HG03432 (cell line): ENCODE measurements at regions not wholly inside any gene's neighbourhood (a gene's known extent, or its start where the extent isn't known, plus 50 kb on each side); places are given as distances from the start of the nearest gene placed in this dataset.
"Not testable (repeated sequence)": the region's sequence is repeated elsewhere in the genome, so short reads cannot be mapped to it uniquely, and the experiment has no call there.

Source experiments
- ATAC-seq: cut with Tn5 transposase; IDR thresholded peaks from one replicate; pipeline ENCODE4 v1.9.1; 2021; ENCODE audit warnings: mild to moderate bottlenecking, moderate library complexity; ENCODE audit not compliant: unreplicated experiment

DNA sequence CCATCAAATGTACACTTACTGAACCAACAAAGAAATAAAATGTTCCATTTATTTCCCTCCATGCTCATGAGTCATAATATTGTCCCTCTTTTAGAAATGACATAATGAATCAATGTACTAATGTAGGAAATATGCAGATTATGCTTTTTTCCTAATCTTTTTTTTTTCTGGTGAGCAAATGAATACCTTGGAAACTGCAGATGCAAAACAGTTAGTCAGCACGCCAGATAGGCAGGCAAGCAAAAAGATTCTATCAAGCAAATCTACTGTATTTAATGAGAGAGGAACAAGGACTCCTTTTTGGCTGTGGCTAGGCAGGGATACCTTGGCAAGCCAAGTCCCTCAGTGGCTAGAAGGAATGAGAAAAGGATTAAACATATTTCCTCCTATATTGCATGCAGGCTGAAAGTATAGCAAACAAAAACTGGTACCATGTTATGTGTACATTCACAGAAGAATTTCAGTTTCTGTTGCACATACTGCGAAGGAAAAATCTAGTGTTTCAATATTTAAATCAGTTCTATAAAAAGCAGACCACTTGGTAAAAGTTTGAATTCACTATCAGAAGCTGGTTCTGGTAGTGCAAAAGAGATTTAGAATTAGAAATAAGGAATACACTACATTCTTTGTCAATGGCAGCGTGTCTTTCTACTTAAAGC is 605.4 kb downstream of the TLE1 start:
- ATAC-seq = peak; percentile 67

- ATAC-seq = no peak
Measured at GRCh38 chr9:81083067-81083466, 606.3 kb downstream of the TLE1 start.

DNA sequence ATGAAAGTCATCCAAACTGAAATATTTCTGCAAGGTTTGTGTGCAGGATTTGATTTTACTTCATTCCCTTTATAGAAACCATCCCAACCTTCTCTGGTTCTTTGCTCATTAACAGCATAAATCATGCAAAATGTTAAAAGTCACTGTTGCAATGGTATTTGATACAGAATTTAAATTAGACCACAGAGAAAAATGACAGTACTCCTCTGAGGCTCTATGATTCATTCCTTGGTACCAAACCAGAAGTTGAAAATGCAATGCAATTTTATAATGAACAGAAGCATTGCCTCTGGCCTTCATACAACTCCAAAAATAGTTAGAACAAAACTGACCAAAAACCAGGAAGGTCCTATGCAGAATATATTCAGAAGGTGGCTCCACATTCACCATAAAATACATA is 607.1 kb downstream of the TLE1 start:
- ATAC-seq = no peak

DNA sequence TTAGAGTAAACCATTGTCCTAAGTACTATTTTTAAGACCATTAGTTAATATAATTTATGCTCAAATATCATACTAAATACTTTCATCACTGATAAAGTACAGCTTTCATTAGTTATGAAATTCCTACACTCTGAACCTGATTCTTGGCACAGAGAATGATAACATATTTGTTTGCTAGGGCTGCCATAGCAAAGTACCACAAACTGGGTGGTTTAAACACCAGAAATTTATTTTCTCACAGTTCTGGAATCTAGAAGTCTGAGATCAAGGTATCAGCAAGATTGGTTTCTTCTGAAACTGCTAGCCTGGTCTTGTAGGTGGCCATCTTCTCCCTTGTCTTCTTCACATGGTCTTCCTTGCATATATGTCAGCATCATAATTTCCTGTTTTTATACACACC is 608.4 kb downstream of the TLE1 start:
- no peak for ATAC-seq

GRCh38 chr9:81080185-81080584 is 609.2 kb downstream of the TLE1 start:
- no peak for ATAC-seq

- ATAC-seq = no peak
Measured at GRCh38 chr9:81079055-81079454, 610.3 kb downstream of the TLE1 start.

DNA sequence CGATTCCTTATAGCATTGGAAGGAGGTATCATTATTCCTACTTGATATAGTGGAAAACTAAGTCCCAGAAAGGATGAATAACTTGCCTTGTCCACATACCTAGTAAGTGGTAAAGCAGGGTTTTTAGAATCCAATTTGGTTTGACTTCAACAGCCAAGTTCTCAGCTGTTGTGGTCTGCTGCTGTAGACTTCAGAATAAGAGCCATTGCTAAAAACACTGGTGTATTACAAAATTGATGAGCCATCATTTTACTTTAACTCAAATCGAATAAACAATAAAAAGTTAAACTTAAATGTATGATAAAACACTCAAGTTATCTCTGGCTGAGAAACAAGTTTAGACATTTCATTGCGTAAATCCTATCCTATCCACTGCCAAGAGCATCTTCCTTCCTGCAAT is 610.8 kb downstream of the TLE1 start:
- no peak for ATAC-seq

GRCh38 chr9:81077572-81077971 is 611.8 kb downstream of the TLE1 start:
- ATAC-seq = no peak

DNA sequence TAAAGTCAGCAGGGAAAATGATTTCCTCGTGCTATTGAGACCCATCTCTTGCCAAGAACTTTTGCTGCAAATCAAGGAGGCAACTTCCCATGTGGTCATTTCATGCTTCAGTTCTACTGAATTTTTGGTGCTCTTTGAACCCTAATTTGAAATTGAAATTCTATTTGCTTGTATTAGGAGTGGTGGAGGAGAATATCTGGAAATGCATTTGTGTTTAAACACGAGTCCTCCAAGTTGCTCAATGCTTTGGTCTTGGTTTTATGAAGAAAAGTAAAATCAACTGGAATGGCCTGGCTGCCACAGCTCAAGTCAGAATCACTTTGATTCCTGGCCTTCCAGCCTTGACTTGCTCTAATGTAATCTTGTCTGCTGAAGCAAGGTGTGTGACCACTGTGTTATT is 613.2 kb downstream of the TLE1 start:
- no peak for ATAC-seq

DNA sequence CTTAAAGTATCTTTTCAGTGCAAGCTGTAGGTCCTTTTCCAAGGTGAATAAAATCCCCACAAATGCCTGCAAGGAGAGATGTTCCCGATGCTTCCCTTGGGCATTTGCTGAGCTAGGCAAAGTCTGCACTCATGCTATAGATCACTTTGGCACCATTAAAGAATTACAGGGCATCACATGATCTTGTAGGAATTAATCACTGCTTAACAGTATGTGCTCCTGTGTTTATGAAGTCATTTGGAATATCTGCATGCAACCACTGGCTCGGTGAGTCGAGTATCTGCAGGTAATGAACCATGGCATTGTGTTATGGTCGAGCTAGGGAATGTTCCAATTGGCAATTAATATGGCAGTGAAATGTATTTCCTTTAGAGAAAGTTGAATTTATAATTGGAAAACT is 615.1 kb downstream of the TLE1 start:
- ATAC-seq = no peak

- no peak for ATAC-seq
Measured at GRCh38 chr9:81073821-81074220, 615.5 kb downstream of the TLE1 start.

DNA sequence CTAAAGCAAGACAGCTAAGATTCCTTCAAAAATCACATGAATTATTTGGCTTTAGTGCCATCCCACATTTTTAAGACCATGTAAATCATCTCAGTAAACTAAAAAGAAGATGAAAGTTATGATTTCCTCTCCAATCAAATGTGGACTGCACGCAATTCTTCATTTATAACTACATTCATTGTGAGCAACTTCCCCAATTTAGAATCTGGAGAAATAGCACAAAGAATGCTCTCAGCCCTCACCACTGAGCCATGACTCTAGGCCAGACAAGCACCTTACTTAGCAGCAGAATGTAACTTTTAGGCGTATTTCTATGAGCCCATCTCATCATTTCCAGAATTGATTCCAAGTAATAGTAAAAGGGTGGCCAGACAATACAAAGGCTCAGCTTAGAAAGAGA is 616.6 kb downstream of the TLE1 start:
- no peak for ATAC-seq

DNA sequence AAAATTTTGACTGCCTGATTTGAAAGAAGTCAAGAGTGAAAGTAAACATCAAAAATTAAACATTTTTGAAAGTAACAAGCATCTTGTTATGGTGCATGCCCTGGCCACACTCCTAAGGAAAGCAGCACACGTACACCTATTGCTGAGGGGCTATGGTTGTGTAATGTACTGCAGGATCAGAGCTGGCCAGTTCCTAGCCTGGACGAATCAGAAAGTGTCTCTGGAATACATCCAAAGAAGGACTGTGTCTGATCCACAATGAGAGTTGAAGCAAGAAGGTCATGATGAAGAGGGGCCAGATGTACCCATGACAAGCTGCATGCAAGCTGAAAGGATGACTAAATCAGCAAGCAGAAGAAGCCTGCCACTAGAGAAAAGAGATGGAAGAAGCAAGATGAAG is 618.2 kb downstream of the TLE1 start:
- no peak for ATAC-seq

- ATAC-seq = no peak
Measured at GRCh38 chr9:81070689-81071088, 618.7 kb downstream of the TLE1 start.

GRCh38 chr9:81069923-81070322 is 619.4 kb downstream of the TLE1 start:
- no peak for ATAC-seq

DNA sequence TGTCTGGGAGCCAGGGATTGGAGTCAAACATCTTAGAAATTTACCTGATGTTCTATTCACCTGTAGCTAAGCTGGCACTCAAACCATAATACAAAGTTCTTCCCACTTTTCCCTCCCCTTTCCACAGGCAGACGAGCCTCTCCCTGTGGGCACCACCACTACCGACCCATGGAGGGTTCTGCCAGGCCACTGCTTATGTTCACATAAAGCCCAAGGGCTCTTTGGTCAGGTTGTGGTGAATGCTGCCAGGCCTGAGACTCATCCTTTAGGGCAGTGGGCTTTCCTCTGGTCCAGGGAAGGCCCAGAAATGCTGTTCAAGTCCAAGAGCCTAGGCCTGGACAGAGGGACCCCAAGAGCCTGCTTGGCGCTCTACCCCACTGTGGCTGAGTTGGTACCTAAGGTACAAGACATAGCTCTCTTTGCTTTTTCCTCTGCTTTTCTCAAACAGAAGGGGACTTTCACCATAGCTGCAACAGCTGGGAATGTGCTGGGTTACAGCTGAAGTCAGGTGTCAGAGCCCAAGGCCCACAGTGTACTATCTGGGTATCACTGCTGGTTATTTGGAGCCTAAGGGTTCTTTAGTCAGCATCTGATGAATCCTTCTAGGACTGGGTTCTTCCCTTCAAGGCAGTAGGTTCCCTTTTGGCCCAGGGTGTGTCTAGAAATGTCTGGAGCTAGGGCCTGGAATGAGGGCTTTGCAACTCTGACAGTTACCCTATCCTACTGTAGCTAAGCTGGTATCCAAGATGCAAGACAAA is 620.1 kb downstream of the TLE1 start:
- ATAC-seq = no peak

DNA sequence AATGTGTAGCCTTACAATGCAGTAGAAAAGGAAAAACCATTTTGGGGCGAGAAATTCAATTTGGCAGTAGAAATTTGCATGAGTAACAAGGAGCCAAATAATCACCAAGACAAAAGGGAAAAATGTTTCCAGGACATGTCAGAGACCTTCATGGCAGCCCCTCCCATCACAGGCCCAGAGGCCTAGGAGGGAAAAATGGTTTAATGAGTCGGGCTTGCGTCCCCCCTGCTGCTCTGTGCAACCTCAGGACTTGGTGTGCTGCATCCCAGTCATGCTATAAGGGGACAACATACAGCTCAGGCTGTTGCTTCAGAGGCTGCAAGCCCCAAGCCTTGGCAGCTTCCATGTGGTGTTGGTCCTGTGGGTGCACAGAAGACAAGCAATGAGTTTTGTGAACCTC is 626.4 kb downstream of the TLE1 start:
- not testable (repeated sequence) for ATAC-seq

- no peak for ATAC-seq
Measured at GRCh38 chr9:81058782-81059181, 630.6 kb downstream of the TLE1 start.

- no peak for ATAC-seq
Measured at GRCh38 chr9:81053298-81054025, 635.9 kb downstream of the TLE1 start.

GRCh38 chr9:81052846-81053245 is 636.5 kb downstream of the TLE1 start:
- ATAC-seq = no peak

- ATAC-seq = no peak
Measured at GRCh38 chr9:81047280-81047679, 642.1 kb downstream of the TLE1 start.

DNA sequence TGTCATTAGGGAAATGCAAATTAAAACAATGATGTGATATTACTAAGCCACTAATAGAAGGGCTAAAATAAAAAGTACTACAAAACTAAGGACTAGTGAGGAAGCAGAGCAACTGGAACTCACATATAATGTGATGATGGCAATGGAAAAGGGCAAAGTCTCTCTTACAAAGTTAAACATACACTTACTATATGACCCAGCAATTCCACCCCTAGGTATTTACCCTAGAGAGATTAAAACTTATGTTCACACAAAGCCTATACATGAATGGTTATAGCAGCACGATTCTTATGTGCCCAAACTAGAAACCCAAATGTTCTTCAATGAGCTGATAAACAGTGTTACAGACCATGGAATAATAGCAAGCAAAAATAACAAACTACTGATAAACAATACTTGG is 643.7 kb downstream of the TLE1 start:
- no peak for ATAC-seq
